ENCODE measurements at regions not wholly inside any gene's neighbourhood (a gene's known extent, or its start where the extent isn't known, plus 50 kb on each side); places are given as distances from the start of the nearest gene placed in this dataset.

DNA sequence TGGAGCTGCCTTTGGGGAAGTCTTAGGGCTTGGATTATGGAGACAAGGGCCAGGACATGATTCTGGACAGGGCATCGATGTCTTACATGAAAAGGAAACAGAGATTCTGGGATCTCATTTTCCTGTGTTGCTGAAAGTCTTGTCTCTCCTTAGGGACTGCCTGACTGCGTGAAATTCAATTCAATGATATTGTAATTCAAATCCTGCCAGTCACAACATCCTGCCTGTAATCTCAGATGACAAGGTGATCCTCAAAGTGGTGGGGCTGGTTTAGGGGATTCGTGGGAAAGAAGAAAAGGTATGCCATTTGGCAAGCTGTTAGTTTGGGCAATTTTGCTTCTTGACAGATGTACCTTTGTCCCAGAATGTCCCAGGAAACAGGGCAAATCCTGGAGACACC, 129.1 kb downstream of the KBTBD8 start:
- TF ChIP-seq, protein P1, sequence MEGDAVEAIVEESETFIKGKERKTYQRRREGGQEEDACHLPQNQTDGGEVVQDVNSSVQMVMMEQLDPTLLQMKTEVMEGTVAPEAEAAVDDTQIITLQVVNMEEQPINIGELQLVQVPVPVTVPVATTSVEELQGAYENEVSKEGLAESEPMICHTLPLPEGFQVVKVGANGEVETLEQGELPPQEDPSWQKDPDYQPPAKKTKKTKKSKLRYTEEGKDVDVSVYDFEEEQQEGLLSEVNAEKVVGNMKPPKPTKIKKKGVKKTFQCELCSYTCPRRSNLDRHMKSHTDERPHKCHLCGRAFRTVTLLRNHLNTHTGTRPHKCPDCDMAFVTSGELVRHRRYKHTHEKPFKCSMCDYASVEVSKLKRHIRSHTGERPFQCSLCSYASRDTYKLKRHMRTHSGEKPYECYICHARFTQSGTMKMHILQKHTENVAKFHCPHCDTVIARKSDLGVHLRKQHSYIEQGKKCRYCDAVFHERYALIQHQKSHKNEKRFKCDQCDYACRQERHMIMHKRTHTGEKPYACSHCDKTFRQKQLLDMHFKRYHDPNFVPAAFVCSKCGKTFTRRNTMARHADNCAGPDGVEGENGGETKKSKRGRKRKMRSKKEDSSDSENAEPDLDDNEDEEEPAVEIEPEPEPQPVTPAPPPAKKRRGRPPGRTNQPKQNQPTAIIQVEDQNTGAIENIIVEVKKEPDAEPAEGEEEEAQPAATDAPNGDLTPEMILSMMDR (IDR thresholded peaks at IDR 0.05): no peak
- TF ChIP-seq POLR2AphosphoS5 (IDR thresholded peaks at IDR 0.05): no peak
